H9 (cell line): ENCODE measurements at regions not wholly inside any gene's neighbourhood (a gene's known extent, or its start where the extent isn't known, plus 50 kb on each side); places are given as distances from the start of the nearest gene placed in this dataset.
A peak's percentile ranks its signal among the peaks of the same experiment; 100 is the strongest.

Source experiments
- DNase-seq: peaks from one replicate; pipeline ENCODE4 v3.0.0-alpha.2; 2017
- H2AFZ ChIP-seq: one replicate; pipeline ENCODE4 v1.6.1; 2013; ENCODE audit warnings: mild to moderate bottlenecking, low read length, control low read depth, moderate library complexity
- H2AK5ac ChIP-seq: 2 replicates; pipeline ENCODE4 v1.6.1; 2013; ENCODE audit warnings: low read length, control low read depth, mixed read lengths; ENCODE audit not compliant: insufficient read length
- H2BK120ac ChIP-seq: one replicate; pipeline ENCODE4 v1.6.1; 2013; ENCODE audit warnings: low read depth, mild to moderate bottlenecking, low read length, control low read depth, inconsistent platforms; ENCODE audit not compliant: poor library complexity, severe bottlenecking
- H2BK12ac ChIP-seq: 2 replicates; pipeline ENCODE4 v1.6.1; 2013; ENCODE audit warnings: low read length, control low read depth, mixed read lengths, low read depth; ENCODE audit not compliant: insufficient read length
- H2BK15ac ChIP-seq: 2 replicates; pipeline ENCODE4 v1.6.1; 2013; ENCODE audit warnings: low read depth, low read length, control low read depth
- H2BK20ac ChIP-seq: one replicate; pipeline ENCODE4 v1.6.1; 2013; ENCODE audit warnings: low read depth, mild to moderate bottlenecking, low read length, control low read depth, inconsistent platforms; ENCODE audit not compliant: poor library complexity, severe bottlenecking
- H2BK5ac ChIP-seq: 2 replicates; pipeline ENCODE4 v1.6.1; 2013; ENCODE audit warnings: low read length, control low read depth, mixed read lengths; ENCODE audit not compliant: insufficient read length
- H3K14ac ChIP-seq: 2 replicates; pipeline ENCODE4 v1.6.1; 2013; ENCODE audit warnings: low read length, control low read depth; ENCODE audit not compliant: insufficient read depth
- H3K18ac ChIP-seq: 2 replicates; pipeline ENCODE4 v1.6.1; 2013; ENCODE audit warnings: low read depth, mild to moderate bottlenecking, mixed read lengths, low read length, control low read depth; ENCODE audit not compliant: insufficient read length
- H3K23ac ChIP-seq: 2 replicates; pipeline ENCODE4 v1.6.1; 2013; ENCODE audit warnings: low read length, control low read depth, mixed read lengths, low read depth; ENCODE audit not compliant: insufficient read length
- H3K23me2 ChIP-seq: 2 replicates; pipeline ENCODE4 v1.6.1; 2013; ENCODE audit warnings: low read depth, mild to moderate bottlenecking, mixed read lengths, low read length, control low read depth; ENCODE audit not compliant: insufficient read length, poor library complexity, severe bottlenecking
- H3K27ac ChIP-seq: 2 replicates; pipeline ENCODE4 v1.5.1; 2013; ENCODE audit warnings: low read length, control low read depth, mixed read lengths, low read depth; ENCODE audit not compliant: insufficient read length
- H3K27me3 ChIP-seq: 2 replicates; pipeline ENCODE4 v1.6.1; 2013; ENCODE audit warnings: low read length, control low read depth, inconsistent platforms; ENCODE audit not compliant: insufficient read depth
- H3K4ac ChIP-seq: 2 replicates; pipeline ENCODE4 v1.6.1; 2013; ENCODE audit warnings: low read depth, mild to moderate bottlenecking, control low read depth, inconsistent platforms, low read length, moderate library complexity
- H3K4me1 ChIP-seq: 2 replicates; pipeline ENCODE4 v1.6.1; 2013; ENCODE audit warnings: low read length, control low read depth, inconsistent platforms; ENCODE audit not compliant: insufficient read depth
- H3K4me2 ChIP-seq: 2 replicates; pipeline ENCODE4 v1.6.1; 2013; ENCODE audit warnings: low read length, control low read depth, mixed read lengths; ENCODE audit not compliant: insufficient read length, insufficient read depth
- H3K56ac ChIP-seq: 2 replicates; pipeline ENCODE4 v1.6.1; 2013; ENCODE audit warnings: low read depth, mild to moderate bottlenecking, mixed read lengths, low read length, control low read depth; ENCODE audit not compliant: insufficient read length
- H3K79me1 ChIP-seq: 2 replicates; pipeline ENCODE4 v1.6.1; 2013; ENCODE audit warnings: low read depth, mild to moderate bottlenecking, moderate library complexity, low read length, control low read depth, inconsistent platforms; ENCODE audit not compliant: insufficient read depth, poor library complexity, severe bottlenecking
- H3K79me2 ChIP-seq: 2 replicates; pipeline ENCODE4 v1.6.1; 2013; ENCODE audit warnings: low read length, control low read depth, inconsistent platforms; ENCODE audit not compliant: insufficient read depth
- H3K9ac ChIP-seq: 2 replicates; pipeline ENCODE4 v1.6.1; 2013; ENCODE audit warnings: low read length, control low read depth, mixed read lengths; ENCODE audit not compliant: insufficient read length; ENCODE audit errors: extremely low read depth
- H3K9me3 ChIP-seq: one replicate; pipeline ENCODE4 v1.6.1; 2013; ENCODE audit warnings: low read depth, low read length, inconsistent platforms; ENCODE audit not compliant: control insufficient read depth
- H3T11ph ChIP-seq: one replicate; pipeline ENCODE4 v1.6.1; 2013; ENCODE audit warnings: mild to moderate bottlenecking, low read length, control low read depth, inconsistent platforms
- H4K20me1 ChIP-seq: one replicate; pipeline ENCODE4 v1.6.1; 2013; ENCODE audit not compliant: control insufficient read depth, insufficient read length, insufficient read depth
- H4K5ac ChIP-seq: 2 replicates; pipeline ENCODE4 v1.6.1; 2013; ENCODE audit warnings: low read depth, mild to moderate bottlenecking, mixed read lengths, low read length, control low read depth; ENCODE audit not compliant: insufficient read length
- H4K8ac ChIP-seq: replicated peaks from 2 replicates; pipeline ENCODE4 v1.6.1; 2013; ENCODE audit warnings: low read length, control low read depth, mixed read lengths, low read depth; ENCODE audit not compliant: insufficient read length
- H4K91ac ChIP-seq: 2 replicates; pipeline ENCODE4 v1.6.1; 2013; ENCODE audit warnings: low read depth, mild to moderate bottlenecking, moderate library complexity, mixed read lengths, low read length, control low read depth; ENCODE audit not compliant: insufficient read length
- H3K27ac Mint-ChIP-seq, 3 experiments: 2 replicates in 2 of 3; 3 replicates in 1 of 3; pipeline ENCODE4 v1.8.0; 2020 to 2021; ENCODE audit warnings: mixed read lengths in 3 of 3, mild to moderate bottlenecking in 1 of 3, moderate library complexity in 1 of 3
- H3K27me3 Mint-ChIP-seq: 2 replicates; pipeline ENCODE4 v1.8.0; 2021; ENCODE audit warnings: low read depth, mild to moderate bottlenecking, moderate library complexity, mixed read lengths
- H3K36me3 Mint-ChIP-seq, 3 experiments: 2 replicates in 2 of 3; 3 replicates in 1 of 3; pipeline ENCODE4 v1.8.0; 2020 to 2021; ENCODE audit warnings: low read depth in 3 of 3, mixed read lengths in 3 of 3; ENCODE audit not compliant: insufficient read depth in 1 of 3
- H3K4me1 Mint-ChIP-seq, 2 experiments: 2 replicates each; pipeline ENCODE4 v1.8.0; 2020; ENCODE audit warnings: mixed read lengths in 2 of 2
- H3K4me3 Mint-ChIP-seq, 2 experiments: 2 replicates in 1 of 2; 3 replicates in 1 of 2; pipeline ENCODE4 v1.8.0; 2020 to 2021; ENCODE audit warnings: mild to moderate bottlenecking in 2 of 2, mixed read lengths in 2 of 2, moderate library complexity in 1 of 2
- H3K9me3 Mint-ChIP-seq, 2 experiments: 2 replicates in 1 of 2; 3 replicates in 1 of 2; pipeline ENCODE4 v1.8.0; 2020; ENCODE audit warnings: mild to moderate bottlenecking in 2 of 2, mixed read lengths in 2 of 2, moderate library complexity in 1 of 2
- CTCF ChIP-seq: fragments of 200-600 bp; sonication (generic); conservative IDR thresholded peaks from 3 replicates; pipeline ENCODE4 v1.8.0; 2021; ENCODE audit warnings: antibody characterized with exemption, mild to moderate bottlenecking
- WGBS: extraction: QIAGEN DNeasy Blood & Tissue Kit; methylation state at CpG from one replicate; pipeline ENCODE4 v1.1.7; 2013; ENCODE audit warnings: missing lambda C conversion rate, low lambda C conversion rate, mixed read lengths; ENCODE audit not compliant: insufficient read length; ENCODE audit errors: extremely low coverage; 5-methylcytosine and 5-hydroxymethylcytosine counted together

DNA sequence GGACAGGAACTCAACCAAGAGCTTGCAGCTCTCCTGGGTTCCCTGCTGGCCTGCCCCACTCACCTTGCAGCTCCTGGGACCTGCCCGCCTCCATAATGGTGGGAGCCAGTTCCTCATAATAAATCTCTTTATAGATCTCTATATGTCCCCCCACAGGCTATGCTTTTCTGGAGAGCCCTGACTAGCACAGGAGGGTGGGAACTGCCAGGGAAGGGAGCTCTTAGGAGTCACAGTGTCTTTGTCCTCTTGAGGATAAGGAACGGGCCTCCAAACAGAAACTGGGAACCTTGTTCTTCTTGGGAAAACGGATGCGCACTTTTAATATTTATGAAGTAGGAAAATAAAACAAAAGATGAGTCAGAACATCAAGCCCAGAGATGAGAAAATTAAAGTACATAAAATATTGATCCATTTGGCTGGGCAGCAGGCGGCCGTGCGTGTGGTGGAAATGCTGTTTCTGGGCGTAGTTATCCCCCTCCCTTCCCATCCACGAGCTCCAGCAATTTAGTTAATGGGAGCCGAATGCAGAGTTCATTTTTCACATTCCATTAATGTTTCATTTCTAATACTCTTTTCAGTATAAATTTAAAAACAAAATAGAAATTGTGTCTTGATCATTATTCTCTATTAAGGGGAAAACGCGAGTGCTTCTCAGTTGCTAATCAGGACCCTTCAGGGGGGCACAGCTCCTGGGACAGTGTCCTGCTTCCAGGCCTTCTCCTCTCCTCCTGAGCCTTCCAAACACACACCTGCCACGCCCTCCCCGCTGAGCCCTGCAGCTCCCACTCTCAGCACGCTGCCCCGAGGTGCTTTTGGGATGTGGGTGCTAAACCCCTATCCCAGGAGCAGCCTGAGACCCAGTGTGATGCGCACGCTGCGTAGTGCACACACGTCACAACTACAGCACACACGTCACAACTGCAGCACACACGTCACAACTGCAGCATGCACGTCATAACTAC is 323.3 kb upstream of the AJAP1 start:
- Histone ChIP-seq H3K4ac (no peak overlapping the region), H3K27me3 (no peaks in the 10 kb centered on the region), H3K14ac (no peak overlapping the region; the same call in 1 of the 2 replicates), H2BK120ac (no peak overlapping the region), H3K4me1 (no peaks in the 10 kb centered on the region), H2BK5ac (peak overlapping the region; percentile 31), H4K91ac (no peak overlapping the region), H2BK12ac (no peak overlapping the region), H3T11ph (no peak overlapping the region), H3K79me2 (no peaks in the 10 kb centered on the region), H3K4me2 (no peak overlapping the region), H4K20me1 (peaks cover 6% of the 10 kb centered on the region), H2AK5ac (no peak overlapping the region), H2BK15ac (no peak overlapping the region), H2BK20ac (no peak overlapping the region), H4K8ac (peak overlapping the region; percentile 100), H3K9me3 (peaks cover 3% of the 10 kb centered on the region), H3K18ac (peak overlapping the region; percentile 45), H3K27ac (no peak overlapping the region), H3K23me2 (peaks cover 5% of the 10 kb centered on the region), H2AFZ (no peak overlapping the region), H3K56ac (peak overlapping the region; percentile 37), H3K9ac (no peak overlapping the region), H3K23ac (peak overlapping the region; percentile 98), H4K5ac (peak overlapping the region; percentile 99), H3K79me1 (no peaks in the 10 kb centered on the region)
- no CpG with 5 or more reads among the region's 23 CpGs for WGBS
- Mint-ChIP-seq H3K9me3 (peaks cover 0 to 7% of the 10 kb centered on the region in 2 experiments; a peak in 4 of 5 replicates), H3K27me3 (peaks cover 21% of the 10 kb centered on the region), H3K27ac (no peak overlapping the region; a peak in 1 of 7 replicates), H3K4me3 (no peak overlapping the region), H3K4me1 (peaks cover 2 to 15% of the 10 kb centered on the region in 2 experiments; a peak in 3 of 4 replicates), H3K36me3 (no peaks in the 10 kb centered on the region)
- TF ChIP-seq CTCF = no peak
- no peak for DNase-seq
